ENCODE measurements at regions not wholly inside any gene's neighbourhood (a gene's known extent, or its start where the extent isn't known, plus 50 kb on each side); places are given as distances from the start of the nearest gene placed in this dataset.

DNA sequence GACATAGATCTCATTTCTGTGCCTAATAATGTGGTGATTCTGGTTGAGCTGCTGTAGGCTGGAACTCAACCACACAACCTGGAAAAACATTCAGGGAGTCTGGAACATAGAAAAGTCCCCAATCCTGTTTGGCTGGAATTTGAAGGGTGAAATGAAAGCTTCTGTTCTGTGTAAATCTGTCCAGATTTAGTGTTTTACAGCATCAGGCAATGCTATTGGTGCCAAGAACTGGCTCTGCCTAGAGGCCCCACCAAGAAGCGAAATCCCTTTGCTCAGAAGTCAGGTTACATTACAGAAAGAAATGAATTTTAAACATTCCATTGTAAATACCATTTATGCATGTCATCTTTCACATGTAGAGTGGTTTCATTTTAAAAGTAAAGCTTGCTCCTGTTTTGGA lies 56.3 kb downstream of the TMEM174 start:
- intact Hi-C loops (cut with DNase I; ENCODE audit: low total_unique reads), result no loop called here
- Histone ChIP-seq H3K4me3 (no peak overlapping the region), H3K4me1 (peaks cover 8 to 13% of the 10 kb centered on the region in 2 donors), H3K9me3 (no peaks in the 10 kb centered on the region), H3K27ac (no peak overlapping the region), H3K36me3 (no peaks in the 10 kb centered on the region), H3K27me3 (peaks cover 44 to 57% (median 50%) of the 10 kb centered on the region in 3 donors)
- in situ Hi-C loops (cut with MboI; ENCODE audit: low sequenced_read_pairs in 4 of 4), result no loop called here
- DNase-seq (no peak), ATAC-seq (no peak)
- TF ChIP-seq POLR2A (IDR thresholded peaks at IDR 0.05), result no peak
- TF ChIP-seq, protein P1, sequence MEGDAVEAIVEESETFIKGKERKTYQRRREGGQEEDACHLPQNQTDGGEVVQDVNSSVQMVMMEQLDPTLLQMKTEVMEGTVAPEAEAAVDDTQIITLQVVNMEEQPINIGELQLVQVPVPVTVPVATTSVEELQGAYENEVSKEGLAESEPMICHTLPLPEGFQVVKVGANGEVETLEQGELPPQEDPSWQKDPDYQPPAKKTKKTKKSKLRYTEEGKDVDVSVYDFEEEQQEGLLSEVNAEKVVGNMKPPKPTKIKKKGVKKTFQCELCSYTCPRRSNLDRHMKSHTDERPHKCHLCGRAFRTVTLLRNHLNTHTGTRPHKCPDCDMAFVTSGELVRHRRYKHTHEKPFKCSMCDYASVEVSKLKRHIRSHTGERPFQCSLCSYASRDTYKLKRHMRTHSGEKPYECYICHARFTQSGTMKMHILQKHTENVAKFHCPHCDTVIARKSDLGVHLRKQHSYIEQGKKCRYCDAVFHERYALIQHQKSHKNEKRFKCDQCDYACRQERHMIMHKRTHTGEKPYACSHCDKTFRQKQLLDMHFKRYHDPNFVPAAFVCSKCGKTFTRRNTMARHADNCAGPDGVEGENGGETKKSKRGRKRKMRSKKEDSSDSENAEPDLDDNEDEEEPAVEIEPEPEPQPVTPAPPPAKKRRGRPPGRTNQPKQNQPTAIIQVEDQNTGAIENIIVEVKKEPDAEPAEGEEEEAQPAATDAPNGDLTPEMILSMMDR (IDR thresholded peaks at IDR 0.05 in 4 of 5, conservative IDR thresholded peaks at IDR 0.05 in 1 of 5), result no peak

- ATAC-seq (no peak), DNase-seq (no peak)
- Histone ChIP-seq H3K27me3 (peaks cover 32 to 52% (median 45%) of the 10 kb centered on the region in 3 donors), H3K4me1 (peaks cover 0 to 6% of the 10 kb centered on the region in 2 donors), H3K36me3 (no peaks in the 10 kb centered on the region), H3K27ac (no peak overlapping the region), H3K9me3 (no peaks in the 10 kb centered on the region), H3K4me3 (no peak overlapping the region)
- in situ Hi-C loops (cut with MboI; ENCODE audit: low sequenced_read_pairs in 4 of 4) (no loop called here), intact Hi-C loops (cut with DNase I; ENCODE audit: low total_unique reads) (no loop called here)
- TF ChIP-seq, protein P1 (IDR thresholded peaks at IDR 0.05 in 4 of 5, conservative IDR thresholded peaks at IDR 0.05 in 1 of 5), result no peak
- TF ChIP-seq POLR2A (IDR thresholded peaks at IDR 0.05), result no peak
These were observed 55.1 kb downstream of the TMEM174 start for GRCh38 chr5:73228052-73228451.

All from gastrocnemius medialis (tissue), 4 donors.